KMS-11 (cell line): ENCODE measurements at regions not wholly inside any gene's neighbourhood (a gene's known extent, or its start where the extent isn't known, plus 50 kb on each side); places are given as distances from the start of the nearest gene placed in this dataset.

Source experiments
- H2AFZ ChIP-seq: fragments of 200-600 bp; sonication (generic); 2 replicates; pipeline ENCODE4 v1.6.1; 2016; ENCODE audit warnings: antibody characterized with exemption, mixed run types, low read depth
- H3K27ac ChIP-seq: fragments of 200-600 bp; sonication (generic); 2 replicates; pipeline ENCODE4 v1.6.1; 2016; ENCODE audit warnings: mild to moderate bottlenecking, mixed run types
- H3K27me3 ChIP-seq: fragments of 200-600 bp; sonication (generic); 2 replicates; pipeline ENCODE4 v1.6.1; 2017; ENCODE audit warnings: mild to moderate bottlenecking, low read depth, mixed run types, moderate library complexity; ENCODE audit not compliant: insufficient read depth
- H3K36me3 ChIP-seq: fragments of 200-600 bp; sonication (generic); 2 replicates; pipeline ENCODE4 v1.6.1; 2017; ENCODE audit warnings: mild to moderate bottlenecking, mixed run types; ENCODE audit not compliant: insufficient read depth
- H3K4me1 ChIP-seq: fragments of 200-600 bp; sonication (generic); 2 replicates; pipeline ENCODE4 v1.6.1; 2016; ENCODE audit warnings: mild to moderate bottlenecking, low read depth, mixed run types; ENCODE audit not compliant: poor library complexity, severe bottlenecking
- H3K4me2 ChIP-seq: fragments of 200-600 bp; sonication (generic); 2 replicates; pipeline ENCODE4 v1.7.0; 2016; ENCODE audit warnings: mild to moderate bottlenecking, mixed run types
- H3K4me3 ChIP-seq: fragments of 200-600 bp; sonication (generic); IDR thresholded peaks from 2 replicates; pipeline ENCODE4 v1.6.1; 2017; ENCODE audit warnings: low read depth, low read length, mixed read lengths; ENCODE audit not compliant: insufficient read depth
- H3K79me2 ChIP-seq: fragments of 200-600 bp; sonication (generic); 2 replicates; pipeline ENCODE4 v1.6.1; 2016; ENCODE audit warnings: low read depth, mixed run types; ENCODE audit not compliant: insufficient read depth
- H3K9ac ChIP-seq: fragments of 200-600 bp; sonication (generic); 2 replicates; pipeline ENCODE4 v1.6.1; 2016; ENCODE audit warnings: mild to moderate bottlenecking, mixed run types
- H4K20me1 ChIP-seq: fragments of 200-600 bp; sonication (generic); 2 replicates; pipeline ENCODE4 v1.6.1; 2016; ENCODE audit warnings: mild to moderate bottlenecking, mixed run types; ENCODE audit not compliant: insufficient read depth
- TF ChIP-seq, protein P1 (sequence below): fragments of 200-600 bp; sonication (generic); conservative IDR thresholded peaks from 2 replicates; pipeline ENCODE4 v1.6.1; 2017; ENCODE audit warnings: low read depth, mild to moderate bottlenecking, antibody characterized with exemption, low read length, moderate library complexity, mixed read lengths

DNA sequence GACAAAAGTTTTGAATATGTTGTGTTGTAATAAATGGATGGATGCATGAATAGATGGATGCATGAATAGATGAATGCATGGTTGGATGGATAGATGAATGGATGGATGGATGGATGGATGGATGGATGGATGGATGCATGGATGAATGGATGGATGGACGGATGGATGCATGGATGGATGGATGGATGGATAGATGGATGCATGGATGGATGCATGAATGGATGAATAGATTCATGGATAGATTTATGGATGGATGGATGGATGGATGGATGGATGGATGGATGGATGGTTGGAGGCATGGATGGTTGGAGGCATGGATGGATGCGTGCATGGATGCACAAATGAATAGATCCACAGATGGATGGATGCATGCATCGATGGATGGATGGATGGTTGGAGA is 623.2 kb upstream of the B3GAT1 start:
- no peak overlapping the region for H3K4me2 ChIP-seq

DNA sequence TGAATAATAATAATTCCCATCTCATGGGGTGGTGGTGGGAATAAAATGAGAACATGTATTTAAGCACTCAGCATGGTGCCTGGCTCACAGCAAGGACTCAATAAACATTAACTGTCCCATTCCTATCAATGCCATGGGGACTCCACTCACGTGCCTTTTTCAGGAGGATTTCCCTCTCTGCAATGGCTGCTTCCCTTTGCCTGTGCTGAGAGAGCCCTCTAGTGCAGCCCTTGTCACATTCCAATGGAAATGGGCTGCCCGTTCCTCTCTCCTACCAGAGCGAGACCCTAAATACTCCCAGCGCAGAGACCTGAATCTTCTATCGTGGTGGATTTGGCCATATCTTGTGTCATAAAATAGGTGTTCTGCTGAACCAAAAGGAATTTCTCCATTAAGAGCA is 621.5 kb upstream of the B3GAT1 start:
- no peaks in the 10 kb centered on the region for H3K4me1 ChIP-seq
- H3K27ac ChIP-seq: no peak overlapping the region
- no peaks in the 10 kb centered on the region for H3K79me2 ChIP-seq
- H3K4me2 ChIP-seq: no peak overlapping the region
- no peaks in the 10 kb centered on the region for H3K36me3 ChIP-seq
- no peak overlapping the region for H3K9ac ChIP-seq
- H2AFZ ChIP-seq: no peak overlapping the region
- H4K20me1 ChIP-seq: no peaks in the 10 kb centered on the region
- H3K27me3 ChIP-seq: no peaks in the 10 kb centered on the region
- H3K4me3 ChIP-seq: no peak overlapping the region
- TF ChIP-seq, protein P1, sequence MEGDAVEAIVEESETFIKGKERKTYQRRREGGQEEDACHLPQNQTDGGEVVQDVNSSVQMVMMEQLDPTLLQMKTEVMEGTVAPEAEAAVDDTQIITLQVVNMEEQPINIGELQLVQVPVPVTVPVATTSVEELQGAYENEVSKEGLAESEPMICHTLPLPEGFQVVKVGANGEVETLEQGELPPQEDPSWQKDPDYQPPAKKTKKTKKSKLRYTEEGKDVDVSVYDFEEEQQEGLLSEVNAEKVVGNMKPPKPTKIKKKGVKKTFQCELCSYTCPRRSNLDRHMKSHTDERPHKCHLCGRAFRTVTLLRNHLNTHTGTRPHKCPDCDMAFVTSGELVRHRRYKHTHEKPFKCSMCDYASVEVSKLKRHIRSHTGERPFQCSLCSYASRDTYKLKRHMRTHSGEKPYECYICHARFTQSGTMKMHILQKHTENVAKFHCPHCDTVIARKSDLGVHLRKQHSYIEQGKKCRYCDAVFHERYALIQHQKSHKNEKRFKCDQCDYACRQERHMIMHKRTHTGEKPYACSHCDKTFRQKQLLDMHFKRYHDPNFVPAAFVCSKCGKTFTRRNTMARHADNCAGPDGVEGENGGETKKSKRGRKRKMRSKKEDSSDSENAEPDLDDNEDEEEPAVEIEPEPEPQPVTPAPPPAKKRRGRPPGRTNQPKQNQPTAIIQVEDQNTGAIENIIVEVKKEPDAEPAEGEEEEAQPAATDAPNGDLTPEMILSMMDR: no peak

More for the DNA sequence above, 623.2 kb upstream of the B3GAT1 start:
- Histone ChIP-seq H3K4me1 (no peaks in the 10 kb centered on the region), H2AFZ (no peak overlapping the region), H4K20me1 (no peaks in the 10 kb centered on the region), H3K79me2 (no peaks in the 10 kb centered on the region), H3K4me3 (no peak overlapping the region), H3K36me3 (no peaks in the 10 kb centered on the region), H3K27me3 (no peaks in the 10 kb centered on the region), H3K27ac (no peak overlapping the region), H3K9ac (no peak overlapping the region)
- TF ChIP-seq, protein P1: no peak

DNA sequence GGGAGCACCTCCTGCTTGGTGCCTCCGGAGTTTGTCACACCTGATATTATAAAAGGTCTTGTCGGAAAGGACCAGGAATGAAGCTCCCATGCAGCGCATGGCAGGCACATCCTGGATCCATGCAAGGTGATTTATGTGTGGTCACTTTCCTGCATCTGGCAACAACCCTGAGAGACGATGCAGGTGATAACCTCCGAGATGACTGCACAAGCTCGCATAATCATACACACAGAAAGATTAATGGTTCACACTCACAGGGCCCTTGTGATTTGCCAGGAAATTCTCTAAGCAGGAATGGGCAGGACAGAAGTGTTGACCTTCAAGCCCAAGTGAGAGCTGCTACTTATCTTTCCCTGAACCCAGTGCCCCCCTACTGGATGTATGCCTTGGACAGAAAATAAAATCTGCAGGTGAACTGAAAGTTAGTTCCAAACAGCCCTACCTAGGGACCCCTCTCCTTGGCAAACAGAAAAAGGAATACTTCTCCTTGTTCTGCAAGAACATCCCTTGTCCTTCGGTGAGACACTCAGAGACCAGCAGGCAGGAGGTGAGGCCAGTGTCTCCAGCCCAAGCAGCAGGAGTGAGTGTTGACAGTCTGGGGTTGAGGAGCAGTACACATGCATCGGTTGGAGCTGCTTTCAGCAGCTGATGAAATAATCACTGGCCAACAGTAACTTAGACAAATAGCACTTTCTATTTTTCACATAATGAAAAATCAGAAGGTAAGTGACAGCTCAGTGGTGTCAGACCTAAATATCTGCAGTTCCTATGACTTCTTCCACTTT is 619.4 kb upstream of the B3GAT1 start:
- no peak overlapping the region for H3K27ac ChIP-seq
- H3K4me3 ChIP-seq: no peak overlapping the region
- no peaks in the 10 kb centered on the region for H3K36me3 ChIP-seq
- H4K20me1 ChIP-seq: no peaks in the 10 kb centered on the region
- no peaks in the 10 kb centered on the region for H3K4me1 ChIP-seq
- TF ChIP-seq, protein P1: no peak
- H2AFZ ChIP-seq: no peak overlapping the region
- H3K4me2 ChIP-seq: no peak overlapping the region
- H3K79me2 ChIP-seq: no peaks in the 10 kb centered on the region
- H3K27me3 ChIP-seq: no peaks in the 10 kb centered on the region
- no peak overlapping the region for H3K9ac ChIP-seq

DNA sequence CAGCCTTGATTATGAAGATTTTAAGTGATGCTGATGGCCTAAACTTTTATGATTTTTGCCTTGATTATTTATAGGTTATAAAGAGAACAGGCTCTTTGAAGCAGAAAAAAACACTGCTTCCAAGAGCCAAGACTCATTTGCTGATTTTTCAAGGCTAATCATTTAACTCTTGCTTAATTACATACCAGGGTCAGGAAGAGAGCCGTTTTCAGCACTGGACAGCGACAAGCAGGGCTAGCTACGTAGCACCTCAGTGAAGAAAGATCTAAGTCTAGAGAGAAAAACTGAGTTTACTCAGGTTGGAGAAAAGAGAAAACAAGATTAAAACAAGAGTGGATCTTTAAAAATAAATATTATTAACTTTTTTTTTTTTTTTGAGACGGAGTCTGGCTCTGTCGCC is 615.4 kb upstream of the B3GAT1 start:
- Histone ChIP-seq H3K4me3 (no peak overlapping the region), H3K79me2 (no peaks in the 10 kb centered on the region), H3K9ac (no peak overlapping the region)

More for the DNA sequence above, 615.4 kb upstream of the B3GAT1 start:
- no peaks in the 10 kb centered on the region for H3K4me1 ChIP-seq
- no peaks in the 10 kb centered on the region for H4K20me1 ChIP-seq
- no peak overlapping the region for H2AFZ ChIP-seq
- no peaks in the 10 kb centered on the region for H3K36me3 ChIP-seq
- H3K4me2 ChIP-seq: no peak overlapping the region
- TF ChIP-seq, protein P1: no peak
- no peak overlapping the region for H3K27ac ChIP-seq
- H3K27me3 ChIP-seq: no peaks in the 10 kb centered on the region
